ENCODE measurements at regions not wholly inside any gene's neighbourhood (a gene's known extent, or its start where the extent isn't known, plus 50 kb on each side); places are given as distances from the start of the nearest gene placed in this dataset.

- Histone ChIP-seq H3K27ac (ENCODE audit: low read depth, low read length) (no peak overlapping the region), H3K27me3 (ENCODE audit: control insufficient read depth in 3 of 3, insufficient read depth in 3 of 3, low read length in 3 of 3) (no peaks in the 10 kb centered on the region), H3K4me1 (ENCODE audit: control insufficient read depth in 3 of 3, insufficient read depth in 3 of 3, low read length in 3 of 3) (no peaks in the 10 kb centered on the region), H3K4me3 (ENCODE audit: low read length in 3 of 3) (no peak overlapping the region), H3K9ac (ENCODE audit: low read depth in 1 of 3, low read length in 3 of 3) (no peak overlapping the region), H3K9me3 (ENCODE audit: control insufficient read depth in 3 of 3, low read length in 3 of 3) (no peaks in the 10 kb centered on the region), H3K36me3 (ENCODE audit: control insufficient read depth in 3 of 3, insufficient read depth in 3 of 3, low read length in 3 of 3) (no peaks in the 10 kb centered on the region)
These were observed 538.5 kb upstream of the DCC start for GRCh38 chr18:51801514-51801913.

- Histone ChIP-seq H3K27me3 (ENCODE audit: control insufficient read depth in 3 of 3, insufficient read depth in 3 of 3, low read length in 3 of 3) (no peaks in the 10 kb centered on the region), H3K27ac (ENCODE audit: low read depth, low read length) (no peak overlapping the region), H3K4me3 (ENCODE audit: low read length in 3 of 3) (no peak overlapping the region), H3K9ac (ENCODE audit: low read depth in 1 of 3, low read length in 3 of 3) (no peak overlapping the region), H3K9me3 (ENCODE audit: control insufficient read depth in 3 of 3, low read length in 3 of 3) (no peaks in the 10 kb centered on the region), H3K36me3 (ENCODE audit: control insufficient read depth in 3 of 3, insufficient read depth in 3 of 3, low read length in 3 of 3) (no peaks in the 10 kb centered on the region), H3K4me1 (ENCODE audit: control insufficient read depth in 3 of 3, insufficient read depth in 3 of 3, low read length in 3 of 3) (no peaks in the 10 kb centered on the region)
These were observed 537.2 kb upstream of the DCC start for GRCh38 chr18:51802569-51803428.

GRCh38 chr18:51807336-51807735 lies 532.7 kb upstream of the DCC start:
- Histone ChIP-seq H3K4me1 (ENCODE audit: control insufficient read depth in 3 of 3, insufficient read depth in 3 of 3, low read length in 3 of 3) (no peaks in the 10 kb centered on the region), H3K27me3 (ENCODE audit: control insufficient read depth in 3 of 3, insufficient read depth in 3 of 3, low read length in 3 of 3) (no peaks in the 10 kb centered on the region), H3K9ac (ENCODE audit: low read depth in 1 of 3, low read length in 3 of 3) (no peak overlapping the region), H3K4me3 (ENCODE audit: low read length in 3 of 3) (no peak overlapping the region), H3K27ac (ENCODE audit: low read depth, low read length) (no peak overlapping the region), H3K36me3 (ENCODE audit: control insufficient read depth in 3 of 3, insufficient read depth in 3 of 3, low read length in 3 of 3) (no peaks in the 10 kb centered on the region), H3K9me3 (ENCODE audit: control insufficient read depth in 3 of 3, low read length in 3 of 3) (no peaks in the 10 kb centered on the region)

GRCh38 chr18:51811883-51812282 lies 528.1 kb upstream of the DCC start:
- Histone ChIP-seq H3K27me3 (ENCODE audit: control insufficient read depth in 3 of 3, insufficient read depth in 3 of 3, low read length in 3 of 3) (no peaks in the 10 kb centered on the region), H3K9me3 (ENCODE audit: control insufficient read depth in 3 of 3, low read length in 3 of 3) (no peaks in the 10 kb centered on the region), H3K36me3 (ENCODE audit: control insufficient read depth in 3 of 3, insufficient read depth in 3 of 3, low read length in 3 of 3) (no peaks in the 10 kb centered on the region), H3K27ac (ENCODE audit: low read depth, low read length) (no peak overlapping the region), H3K4me1 (ENCODE audit: control insufficient read depth in 3 of 3, insufficient read depth in 3 of 3, low read length in 3 of 3) (no peaks in the 10 kb centered on the region), H3K4me3 (ENCODE audit: low read length in 3 of 3) (no peak overlapping the region), H3K9ac (ENCODE audit: low read depth in 1 of 3, low read length in 3 of 3) (no peak overlapping the region)

- Histone ChIP-seq H3K27ac (ENCODE audit: low read depth, low read length) (no peak overlapping the region), H3K9ac (ENCODE audit: low read depth in 1 of 3, low read length in 3 of 3) (no peak overlapping the region), H3K4me3 (ENCODE audit: low read length in 3 of 3) (no peak overlapping the region), H3K9me3 (ENCODE audit: control insufficient read depth in 3 of 3, low read length in 3 of 3) (no peaks in the 10 kb centered on the region), H3K36me3 (ENCODE audit: control insufficient read depth in 3 of 3, insufficient read depth in 3 of 3, low read length in 3 of 3) (no peaks in the 10 kb centered on the region), H3K4me1 (ENCODE audit: control insufficient read depth in 3 of 3, insufficient read depth in 3 of 3, low read length in 3 of 3) (no peaks in the 10 kb centered on the region), H3K27me3 (ENCODE audit: control insufficient read depth in 3 of 3, insufficient read depth in 3 of 3, low read length in 3 of 3) (no peaks in the 10 kb centered on the region)
These were observed 526.3 kb upstream of the DCC start for GRCh38 chr18:51813740-51814139.

GRCh38 chr18:51821610-51822009 lies 518.4 kb upstream of the DCC start:
- no peaks in the 10 kb centered on the region for H3K27me3 ChIP-seq (ENCODE audit: control insufficient read depth in 3 of 3, insufficient read depth in 3 of 3, low read length in 3 of 3)
- H3K9me3 ChIP-seq (ENCODE audit: control insufficient read depth in 3 of 3, low read length in 3 of 3), result no peaks in the 10 kb centered on the region
- H3K4me3 ChIP-seq (ENCODE audit: low read length in 3 of 3), result no peak overlapping the region
- no peak overlapping the region for H3K9ac ChIP-seq (ENCODE audit: low read depth in 1 of 3, low read length in 3 of 3)
- H3K27ac ChIP-seq (ENCODE audit: low read depth, low read length), result no peak overlapping the region
- no peaks in the 10 kb centered on the region for H3K4me1 ChIP-seq (ENCODE audit: control insufficient read depth in 3 of 3, insufficient read depth in 3 of 3, low read length in 3 of 3)
- H3K36me3 ChIP-seq (ENCODE audit: control insufficient read depth in 3 of 3, insufficient read depth in 3 of 3, low read length in 3 of 3), result no peaks in the 10 kb centered on the region

- H3K27me3 ChIP-seq (ENCODE audit: control insufficient read depth in 3 of 3, insufficient read depth in 3 of 3, low read length in 3 of 3), result no peaks in the 10 kb centered on the region
- H3K9ac ChIP-seq (ENCODE audit: low read depth in 1 of 3, low read length in 3 of 3), result no peak overlapping the region
- no peaks in the 10 kb centered on the region for H3K9me3 ChIP-seq (ENCODE audit: control insufficient read depth in 3 of 3, low read length in 3 of 3)
- H3K4me1 ChIP-seq (ENCODE audit: control insufficient read depth in 3 of 3, insufficient read depth in 3 of 3, low read length in 3 of 3), result no peaks in the 10 kb centered on the region
- no peaks in the 10 kb centered on the region for H3K36me3 ChIP-seq (ENCODE audit: control insufficient read depth in 3 of 3, insufficient read depth in 3 of 3, low read length in 3 of 3)
- no peak overlapping the region for H3K4me3 ChIP-seq (ENCODE audit: low read length in 3 of 3)
- no peak overlapping the region for H3K27ac ChIP-seq (ENCODE audit: low read depth, low read length)
These were observed 515.3 kb upstream of the DCC start for GRCh38 chr18:51824746-51825145.

- Histone ChIP-seq H3K9ac (ENCODE audit: low read depth in 1 of 3, low read length in 3 of 3) (no peak overlapping the region), H3K4me1 (ENCODE audit: control insufficient read depth in 3 of 3, insufficient read depth in 3 of 3, low read length in 3 of 3) (no peaks in the 10 kb centered on the region), H3K9me3 (ENCODE audit: control insufficient read depth in 3 of 3, low read length in 3 of 3) (no peaks in the 10 kb centered on the region), H3K4me3 (ENCODE audit: low read length in 3 of 3) (no peak overlapping the region), H3K36me3 (ENCODE audit: control insufficient read depth in 3 of 3, insufficient read depth in 3 of 3, low read length in 3 of 3) (no peaks in the 10 kb centered on the region), H3K27me3 (ENCODE audit: control insufficient read depth in 3 of 3, insufficient read depth in 3 of 3, low read length in 3 of 3) (no peaks in the 10 kb centered on the region), H3K27ac (ENCODE audit: low read depth, low read length) (no peak overlapping the region)
These were observed 506.1 kb upstream of the DCC start for GRCh38 chr18:51833850-51834249.

GRCh38 chr18:51848702-51849101 lies 491.3 kb upstream of the DCC start:
- Histone ChIP-seq H3K27me3 (ENCODE audit: control insufficient read depth in 3 of 3, insufficient read depth in 3 of 3, low read length in 3 of 3) (no peaks in the 10 kb centered on the region), H3K9me3 (ENCODE audit: control insufficient read depth in 3 of 3, low read length in 3 of 3) (no peaks in the 10 kb centered on the region), H3K9ac (ENCODE audit: low read depth in 1 of 3, low read length in 3 of 3) (no peak overlapping the region), H3K36me3 (ENCODE audit: control insufficient read depth in 3 of 3, insufficient read depth in 3 of 3, low read length in 3 of 3) (no peaks in the 10 kb centered on the region), H3K4me3 (ENCODE audit: low read length in 3 of 3) (no peak overlapping the region), H3K4me1 (ENCODE audit: control insufficient read depth in 3 of 3, insufficient read depth in 3 of 3, low read length in 3 of 3) (no peaks in the 10 kb centered on the region), H3K27ac (ENCODE audit: low read depth, low read length) (no peak overlapping the region)

- no peaks in the 10 kb centered on the region for H3K27me3 ChIP-seq (ENCODE audit: control insufficient read depth in 3 of 3, insufficient read depth in 3 of 3, low read length in 3 of 3)
- no peak overlapping the region for H3K9ac ChIP-seq (ENCODE audit: low read depth in 1 of 3, low read length in 3 of 3)
- no peak overlapping the region for H3K27ac ChIP-seq (ENCODE audit: low read depth, low read length)
- H3K36me3 ChIP-seq (ENCODE audit: control insufficient read depth in 3 of 3, insufficient read depth in 3 of 3, low read length in 3 of 3), result no peaks in the 10 kb centered on the region
- no peaks in the 10 kb centered on the region for H3K9me3 ChIP-seq (ENCODE audit: control insufficient read depth in 3 of 3, low read length in 3 of 3)
- H3K4me3 ChIP-seq (ENCODE audit: low read length in 3 of 3), result no peak overlapping the region
- no peaks in the 10 kb centered on the region for H3K4me1 ChIP-seq (ENCODE audit: control insufficient read depth in 3 of 3, insufficient read depth in 3 of 3, low read length in 3 of 3)
These were observed 487.3 kb upstream of the DCC start for GRCh38 chr18:51852681-51853080.
